ENCODE measurements at regions not wholly inside any gene's neighbourhood (a gene's known extent, or its start where the extent isn't known, plus 50 kb on each side); places are given as distances from the start of the nearest gene placed in this dataset.

DNA sequence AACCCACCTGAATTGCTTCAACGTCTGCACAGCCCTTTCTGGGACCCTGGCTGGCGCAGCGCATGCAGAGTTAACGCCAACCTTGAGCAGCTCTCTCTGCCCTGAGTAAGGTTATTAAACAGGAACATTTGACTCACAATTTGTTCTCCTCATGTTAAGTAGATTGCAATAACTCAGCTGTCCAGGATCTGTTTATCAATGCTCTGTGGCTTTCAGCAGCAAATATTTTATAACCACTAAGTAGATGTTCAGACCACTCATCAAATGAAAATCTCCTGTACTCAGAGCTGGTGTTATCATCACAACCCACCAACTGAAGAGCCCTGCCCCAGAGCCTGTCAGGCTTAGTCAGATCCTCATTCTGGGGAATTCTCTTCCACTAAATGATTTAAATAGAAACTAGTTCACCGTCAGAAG is 403.0 kb downstream of the ZNF608 start:
- DNase-seq: no peak
- no peaks in the 10 kb centered on the region for H3K4me1 ChIP-seq
- no peaks in the 10 kb centered on the region for H3K27me3 ChIP-seq
- TF ChIP-seq CTCF (IDR thresholded peaks at IDR 0.05): no peak
- TF ChIP-seq POLR2A (IDR thresholded peaks at IDR 0.05): no peak
- H3K36me3 ChIP-seq (ENCODE audit: low read depth, missing control alignments): no peaks in the 10 kb centered on the region
- H3K9me3 ChIP-seq: no peaks in the 10 kb centered on the region
- no peak overlapping the region for H3K27ac ChIP-seq
- H3K4me3 ChIP-seq: no peak overlapping the region
- 79 to 91% methylated on average over 5 of the region's 5 CpGs for WGBS, 2 donors
- intact Hi-C loops (cut with DNase I; ENCODE audit: low total_unique reads): no loop called here

- DNase-seq: no peak
- Histone ChIP-seq H3K36me3 (ENCODE audit: low read depth, missing control alignments) (no peaks in the 10 kb centered on the region), H3K27ac (no peak overlapping the region), H3K27me3 (no peaks in the 10 kb centered on the region), H3K4me1 (no peaks in the 10 kb centered on the region), H3K9me3 (no peaks in the 10 kb centered on the region), H3K4me3 (no peak overlapping the region)
- intact Hi-C loops (cut with DNase I; ENCODE audit: low total_unique reads): no loop called here
- 64 to 72% methylated on average over 1 of the region's 1 CpG for WGBS, 2 donors
- TF ChIP-seq CTCF (IDR thresholded peaks at IDR 0.05) (no peak), POLR2A (IDR thresholded peaks at IDR 0.05) (no peak)
Observed at GRCh38 chr5:124342986-124343385, 403.5 kb downstream of the ZNF608 start.

GRCh38 chr5:124342584-124342983 is 403.9 kb downstream of the ZNF608 start:
- no peak overlapping the region for H3K27ac ChIP-seq
- TF ChIP-seq CTCF (IDR thresholded peaks at IDR 0.05) (no peak), POLR2A (IDR thresholded peaks at IDR 0.05) (no peak)
- H3K36me3 ChIP-seq (ENCODE audit: low read depth, missing control alignments): no peaks in the 10 kb centered on the region
- H3K9me3 ChIP-seq: no peaks in the 10 kb centered on the region
- 52 to 57% methylated on average over 7 of the region's 7 CpGs for WGBS, 2 donors
- H3K27me3 ChIP-seq: no peaks in the 10 kb centered on the region
- DNase-seq: peak; percentile 14
- H3K4me1 ChIP-seq: no peaks in the 10 kb centered on the region
- no peak overlapping the region for H3K4me3 ChIP-seq
- intact Hi-C loops (cut with DNase I; ENCODE audit: low total_unique reads): no loop called here

DNA sequence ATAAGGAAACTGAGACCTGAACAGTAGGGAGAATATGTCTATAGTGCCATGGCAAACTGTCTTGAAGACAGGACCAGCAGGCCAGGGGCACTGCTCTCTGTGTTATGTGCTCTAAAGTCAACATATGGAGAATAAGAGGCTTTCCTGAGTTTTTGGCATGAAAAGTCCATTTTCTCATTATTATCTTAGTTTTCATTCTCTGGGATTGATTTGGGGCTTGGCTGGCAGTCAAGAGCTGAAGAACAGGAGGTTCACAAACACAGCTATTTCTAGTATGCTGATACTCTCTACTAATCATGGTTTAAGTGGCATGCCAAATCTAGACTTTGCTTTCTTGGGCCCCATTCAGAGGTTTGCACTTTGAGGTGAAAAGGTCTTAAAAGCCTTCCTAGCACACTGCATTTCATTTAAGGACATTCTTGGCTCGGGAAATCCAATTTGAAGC is 404.4 kb downstream of the ZNF608 start:
- 37 to 50% methylated on average over 1 of the region's 1 CpG for WGBS, 2 donors
- H3K27ac ChIP-seq: peak overlapping the region in 1 of 2 donors; percentile 19

More for the DNA sequence above, 404.4 kb downstream of the ZNF608 start:
- TF ChIP-seq POLR2A (IDR thresholded peaks at IDR 0.05) (no peak), CTCF (IDR thresholded peaks at IDR 0.05) (no peak)
- Histone ChIP-seq H3K4me1 (no peaks in the 10 kb centered on the region), H3K36me3 (ENCODE audit: low read depth, missing control alignments) (no peaks in the 10 kb centered on the region), H3K9me3 (no peaks in the 10 kb centered on the region), H3K27me3 (no peaks in the 10 kb centered on the region), H3K4me3 (no peak overlapping the region)
- peak; percentile 65 for DNase-seq
- intact Hi-C loops (cut with DNase I; ENCODE audit: low total_unique reads): no loop called here
